Muscle layer of duodenum (tissue), 2 donors: ENCODE measurements at regions not wholly inside any gene's neighbourhood (a gene's known extent, or its start where the extent isn't known, plus 50 kb on each side); places are given as distances from the start of the nearest gene placed in this dataset.
"Not testable (repeated sequence)": the region's sequence is repeated elsewhere in the genome, so short reads cannot be mapped to it uniquely, and the experiment has no call there.

ENCODE experiments used
- H3K27ac ChIP-seq: one replicate; pipeline ENCODE4 v1.7.0; 2013; ENCODE audit warnings: mild to moderate bottlenecking, low read length
- H3K27me3 ChIP-seq: one replicate; pipeline ENCODE4 v1.7.0; 2013; ENCODE audit warnings: low read depth, mild to moderate bottlenecking, control low read depth, low read length
- H3K36me3 ChIP-seq, 2 donors: one replicate each; pipeline ENCODE4 v1.7.0; 2013; ENCODE audit warnings: low read length in 2 of 2, control low read depth in 1 of 2, mild to moderate bottlenecking in 1 of 2; ENCODE audit not compliant: insufficient read depth in 2 of 2, control insufficient read depth in 1 of 2
- H3K4me1 ChIP-seq, 2 donors: one replicate each; pipeline ENCODE4 v1.7.0; 2013; ENCODE audit warnings: low read length in 2 of 2, mild to moderate bottlenecking in 2 of 2, control low read depth in 1 of 2, moderate library complexity in 1 of 2; ENCODE audit not compliant: insufficient read depth in 2 of 2, control insufficient read depth in 1 of 2
- H3K4me3 ChIP-seq, 2 donors: one replicate each; pipeline ENCODE4 v1.7.0; 2013; ENCODE audit warnings: low read length in 2 of 2, low read depth in 1 of 2, mild to moderate bottlenecking in 1 of 2
- H3K9me3 ChIP-seq, 2 donors: one replicate each; pipeline ENCODE4 v1.7.0; 2013; ENCODE audit warnings: low read length in 2 of 2, control low read depth in 1 of 2, mild to moderate bottlenecking in 1 of 2; ENCODE audit not compliant: control insufficient read depth in 1 of 2
- donor health status: healthy.

DNA sequence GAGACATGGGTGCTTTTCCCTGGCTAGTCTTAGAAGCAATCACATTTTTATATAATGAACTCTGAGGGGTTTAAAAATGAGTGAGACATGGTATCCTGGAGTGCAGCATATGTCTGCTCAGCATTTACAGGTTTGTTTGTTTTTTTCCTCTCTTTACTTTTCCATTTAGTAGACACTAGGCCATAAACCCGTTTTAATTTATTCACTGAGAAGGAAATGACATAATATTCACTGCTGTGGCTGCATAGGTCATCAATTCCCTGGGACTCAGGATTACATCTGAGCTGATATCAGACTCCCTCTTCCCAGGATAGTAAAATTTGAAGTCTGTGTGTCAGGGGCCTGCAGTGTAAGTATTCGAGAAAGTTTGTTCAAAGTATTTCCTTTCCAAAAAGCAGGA, 178.9 kb upstream of the SPRY1 start:
- no peaks in the 10 kb centered on the region for H3K9me3 ChIP-seq
- no peaks in the 10 kb centered on the region for H3K4me1 ChIP-seq
- H3K27ac ChIP-seq, result no peak overlapping the region
- no peak overlapping the region for H3K4me3 ChIP-seq
- H3K36me3 ChIP-seq, result no peaks in the 10 kb centered on the region
- H3K27me3 ChIP-seq, result no peaks in the 10 kb centered on the region

DNA sequence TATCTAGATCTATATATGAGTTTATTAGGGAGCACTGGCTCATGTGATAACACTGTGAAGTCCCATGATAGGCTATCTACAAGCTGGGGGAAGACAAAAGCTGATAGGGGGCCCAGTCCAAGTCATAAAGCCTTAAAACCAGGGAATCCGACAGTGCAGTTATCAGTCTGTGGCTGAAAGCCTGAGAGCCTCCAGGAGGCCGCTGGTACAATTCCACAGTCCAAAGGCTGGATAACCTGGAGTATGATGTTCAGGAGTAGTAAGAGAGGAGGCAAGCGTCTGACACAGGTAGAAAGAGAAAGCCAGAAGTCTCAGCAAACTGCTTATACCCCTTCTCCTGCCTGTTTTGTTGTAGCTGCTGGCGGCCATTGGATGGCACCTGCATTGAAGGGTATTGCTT, 177.6 kb upstream of the SPRY1 start:
- no peaks in the 10 kb centered on the region for H3K9me3 ChIP-seq

DNA sequence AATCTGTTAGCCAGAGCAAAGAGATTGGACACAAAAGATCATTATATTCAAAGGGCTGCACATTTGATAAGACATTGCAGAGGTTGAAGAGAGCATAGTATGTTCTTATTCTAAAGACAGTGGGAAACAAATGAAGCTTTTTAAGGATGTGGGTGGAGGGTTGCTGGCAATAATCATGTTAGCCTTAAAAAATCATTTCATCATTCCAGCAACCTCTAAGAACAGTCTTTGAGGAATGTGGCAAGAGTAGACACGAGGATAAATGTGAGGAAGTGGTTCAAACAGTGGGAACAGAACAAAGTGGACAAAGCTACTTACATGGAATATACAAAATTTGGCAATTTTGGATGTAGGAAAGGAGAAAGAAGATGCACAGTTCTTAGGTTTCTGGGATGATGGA, 167.3 kb upstream of the SPRY1 start:
- no peaks in the 10 kb centered on the region for H3K27me3 ChIP-seq

More for the DNA sequence above, 177.6 kb upstream of the SPRY1 start:
- Histone ChIP-seq H3K4me3 (no peak overlapping the region), H3K36me3 (no peaks in the 10 kb centered on the region), H3K4me1 (no peaks in the 10 kb centered on the region), H3K27me3 (no peaks in the 10 kb centered on the region), H3K27ac (no peak overlapping the region)

GRCh38 chr4:123230061-123230460, 166.5 kb upstream of the SPRY1 start:
- H3K4me3 ChIP-seq, result no peak overlapping the region
- H3K4me1 ChIP-seq, result no peaks in the 10 kb centered on the region
- H3K9me3 ChIP-seq, result no peaks in the 10 kb centered on the region
- H3K27me3 ChIP-seq, result no peaks in the 10 kb centered on the region
- H3K36me3 ChIP-seq, result no peaks in the 10 kb centered on the region
- no peak overlapping the region for H3K27ac ChIP-seq

More for the DNA sequence above, 167.3 kb upstream of the SPRY1 start:
- H3K36me3 ChIP-seq, result no peaks in the 10 kb centered on the region
- H3K4me3 ChIP-seq, result no peak overlapping the region
- H3K9me3 ChIP-seq, result no peaks in the 10 kb centered on the region
- no peak overlapping the region for H3K27ac ChIP-seq
- no peaks in the 10 kb centered on the region for H3K4me1 ChIP-seq

- no peaks in the 10 kb centered on the region for H3K9me3 ChIP-seq
- no peaks in the 10 kb centered on the region for H3K36me3 ChIP-seq
- no peaks in the 10 kb centered on the region for H3K4me1 ChIP-seq
- no peak overlapping the region for H3K27ac ChIP-seq
- no peak overlapping the region for H3K4me3 ChIP-seq
- no peaks in the 10 kb centered on the region for H3K27me3 ChIP-seq
Measured at GRCh38 chr4:123232439-123232838, 164.2 kb upstream of the SPRY1 start.

- no peak overlapping the region for H3K27ac ChIP-seq
- no peaks in the 10 kb centered on the region for H3K9me3 ChIP-seq
- H3K36me3 ChIP-seq, result no peaks in the 10 kb centered on the region
- H3K27me3 ChIP-seq, result no peaks in the 10 kb centered on the region
- H3K4me3 ChIP-seq, result no peak overlapping the region
- no peaks in the 10 kb centered on the region for H3K4me1 ChIP-seq
Measured at GRCh38 chr4:123233136-123233768, 163.3 kb upstream of the SPRY1 start.

DNA sequence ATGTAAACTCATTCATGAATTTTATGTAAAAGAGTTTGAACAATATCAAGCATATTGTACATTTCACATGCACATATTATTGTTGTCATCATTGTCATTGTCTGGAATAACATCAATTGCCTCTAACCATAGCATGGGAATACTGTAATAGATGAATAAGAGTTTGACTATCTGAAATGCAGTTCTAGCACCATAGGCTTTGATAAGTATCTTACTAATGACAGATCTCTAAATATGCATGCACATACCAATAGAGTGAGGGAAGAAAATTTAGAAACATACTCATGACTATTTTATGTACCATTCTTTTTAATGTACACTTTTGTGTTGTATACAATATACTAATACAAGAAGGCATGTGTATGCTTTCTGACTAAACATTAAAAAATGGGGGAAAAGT, 161.6 kb upstream of the SPRY1 start:
- Histone ChIP-seq H3K27me3 (no peaks in the 10 kb centered on the region), H3K4me3 (no peak overlapping the region), H3K9me3 (no peaks in the 10 kb centered on the region), H3K4me1 (no peaks in the 10 kb centered on the region), H3K27ac (no peak overlapping the region), H3K36me3 (no peaks in the 10 kb centered on the region)

- no peaks in the 10 kb centered on the region for H3K36me3 ChIP-seq
- no peaks in the 10 kb centered on the region for H3K27me3 ChIP-seq
- H3K4me3 ChIP-seq, result no peak overlapping the region
- no peak overlapping the region for H3K27ac ChIP-seq
- H3K4me1 ChIP-seq, result no peaks in the 10 kb centered on the region
- H3K9me3 ChIP-seq, result no peaks in the 10 kb centered on the region
Measured at GRCh38 chr4:123235431-123235830, 161.2 kb upstream of the SPRY1 start.

- H3K4me3 ChIP-seq, result no peak overlapping the region
- H3K27ac ChIP-seq, result no peak overlapping the region
- no peaks in the 10 kb centered on the region for H3K36me3 ChIP-seq
- H3K4me1 ChIP-seq, result no peaks in the 10 kb centered on the region
- H3K27me3 ChIP-seq, result no peaks in the 10 kb centered on the region
- no peaks in the 10 kb centered on the region for H3K9me3 ChIP-seq
Measured at GRCh38 chr4:123236606-123237005, 160.0 kb upstream of the SPRY1 start.

DNA sequence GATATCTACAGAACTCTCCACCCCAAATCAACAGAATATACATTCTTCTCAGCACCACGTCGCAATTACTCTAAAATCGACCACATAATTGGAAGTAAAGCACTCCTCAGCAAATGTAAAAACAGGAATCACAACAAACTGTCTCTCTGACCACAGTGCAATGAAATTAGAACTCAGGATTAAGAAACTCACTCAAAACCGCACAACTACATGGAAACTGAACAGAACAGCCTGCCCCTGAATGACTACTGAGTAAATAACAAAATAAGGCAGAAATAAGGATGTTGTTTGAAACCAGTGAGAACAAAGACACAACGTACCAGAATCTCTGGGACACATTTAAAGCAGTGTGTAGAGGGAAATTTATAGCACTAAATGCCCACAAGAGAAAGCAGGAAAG, 156.3 kb upstream of the SPRY1 start:
- not testable (repeated sequence) for H3K27ac ChIP-seq, H3K9me3 ChIP-seq, H3K27me3 ChIP-seq, H3K4me1 ChIP-seq, H3K4me3 ChIP-seq, H3K36me3 ChIP-seq

DNA sequence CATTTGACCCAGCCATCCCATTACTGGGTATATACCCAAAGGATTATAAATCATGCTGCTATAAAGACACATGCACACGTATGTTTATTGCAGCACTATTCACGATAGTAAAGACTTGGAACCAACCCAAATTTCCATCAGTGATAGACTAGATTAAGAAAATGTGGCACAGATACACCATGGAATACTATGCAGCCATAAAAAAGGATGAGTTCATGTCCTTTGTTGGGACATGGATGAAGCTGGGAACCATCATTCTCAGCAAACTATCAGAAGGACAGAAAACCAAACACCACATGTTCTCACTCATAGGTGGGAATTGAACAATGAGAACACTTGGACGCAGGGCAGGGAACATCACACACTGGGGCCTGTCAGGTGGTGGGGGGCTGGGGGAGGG, 153.4 kb upstream of the SPRY1 start:
- H3K36me3 ChIP-seq, H3K27me3 ChIP-seq, H3K27ac ChIP-seq, H3K9me3 ChIP-seq, H3K4me3 ChIP-seq: not testable (repeated sequence)
- H3K4me1 ChIP-seq, result peaks cover 10 to 15% of the 10 kb centered on the region in 2 donors

DNA sequence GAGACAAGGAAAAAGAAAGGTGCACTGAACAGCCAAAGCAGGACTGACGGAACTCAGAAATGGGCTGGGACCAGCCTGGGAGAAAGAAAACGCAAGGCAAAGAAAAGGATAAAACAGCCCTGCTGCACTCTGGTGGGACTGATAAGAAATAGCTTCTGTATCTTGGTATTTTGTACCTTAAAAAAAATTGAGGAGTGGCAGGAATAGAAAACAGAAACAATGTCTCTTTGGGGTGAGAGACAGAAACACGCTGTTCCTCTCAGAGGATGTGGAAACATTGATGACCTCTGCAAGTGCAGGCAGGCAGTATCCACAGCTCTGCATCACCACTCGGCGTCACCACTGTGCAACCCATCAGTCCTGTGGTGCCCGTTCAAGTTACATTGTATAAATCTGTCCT, 152.5 kb upstream of the SPRY1 start:
- no peak overlapping the region for H3K27ac ChIP-seq
- no peak overlapping the region for H3K4me3 ChIP-seq
- no peaks in the 10 kb centered on the region for H3K27me3 ChIP-seq
- H3K4me1 ChIP-seq, result peaks cover 10 to 23% of the 10 kb centered on the region in 2 donors
- no peaks in the 10 kb centered on the region for H3K36me3 ChIP-seq
- H3K9me3 ChIP-seq, result no peaks in the 10 kb centered on the region
